GM19395 (cell line): ENCODE measurements at regions not wholly inside any gene's neighbourhood (a gene's known extent, or its start where the extent isn't known, plus 50 kb on each side); places are given as distances from the start of the nearest gene placed in this dataset.

ENCODE experiments used
- ATAC-seq: cut with Tn5 transposase; IDR thresholded peaks from one replicate; pipeline ENCODE4 v1.9.1; 2021; ENCODE audit warnings: mild to moderate bottlenecking, moderate library complexity; ENCODE audit not compliant: unreplicated experiment

- no peak for ATAC-seq
Observed at GRCh38 chr2:121120411-121120810, 164.6 kb downstream of the TFCP2L1 start.

DNA sequence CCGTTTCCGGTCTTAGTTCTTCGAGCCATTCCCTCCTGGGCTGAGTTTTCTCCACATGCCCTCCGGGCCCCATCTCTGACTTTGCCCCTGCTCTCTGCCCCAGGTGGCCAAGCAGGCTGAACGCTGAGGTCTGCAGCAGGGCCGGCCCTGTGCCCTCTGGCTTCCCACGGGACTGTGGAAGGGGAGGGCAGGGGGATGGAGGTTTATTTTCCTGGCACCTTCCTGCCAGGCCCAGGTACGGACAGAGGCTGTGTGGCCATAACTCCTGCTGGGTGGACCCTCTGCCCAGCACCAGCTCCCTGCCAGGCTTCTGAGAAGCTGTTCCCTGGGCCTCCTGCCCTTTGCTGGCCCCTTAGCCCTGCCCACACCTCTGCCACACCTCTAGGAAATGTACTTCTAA, 164.0 kb downstream of the TFCP2L1 start:
- no peak for ATAC-seq

DNA sequence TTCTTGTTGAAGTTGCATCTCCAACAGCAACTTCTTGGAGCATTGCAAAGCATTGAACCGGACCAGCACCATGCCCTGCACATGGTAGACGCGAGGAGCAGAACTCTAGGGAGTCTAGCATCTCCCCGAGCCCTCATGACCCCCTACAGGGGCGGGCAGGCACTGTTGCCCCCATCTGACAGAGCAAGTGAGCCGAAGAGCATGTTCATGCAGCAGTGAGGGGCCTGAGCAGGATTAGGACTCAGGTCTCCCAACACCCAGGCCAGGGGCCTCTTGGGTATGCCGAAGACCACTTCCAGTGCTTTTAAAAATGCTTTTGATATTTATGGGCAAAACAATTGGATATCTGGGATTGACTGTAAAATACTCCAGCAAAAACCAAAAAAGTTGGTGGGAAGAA, 163.3 kb downstream of the TFCP2L1 start:
- no peak for ATAC-seq

GRCh38 chr2:121123268-121123667, 161.7 kb downstream of the TFCP2L1 start:
- ATAC-seq: no peak

- no peak for ATAC-seq
Observed at GRCh38 chr2:121124330-121124729, 160.7 kb downstream of the TFCP2L1 start.

GRCh38 chr2:121125350-121125749, 159.7 kb downstream of the TFCP2L1 start:
- ATAC-seq: no peak

DNA sequence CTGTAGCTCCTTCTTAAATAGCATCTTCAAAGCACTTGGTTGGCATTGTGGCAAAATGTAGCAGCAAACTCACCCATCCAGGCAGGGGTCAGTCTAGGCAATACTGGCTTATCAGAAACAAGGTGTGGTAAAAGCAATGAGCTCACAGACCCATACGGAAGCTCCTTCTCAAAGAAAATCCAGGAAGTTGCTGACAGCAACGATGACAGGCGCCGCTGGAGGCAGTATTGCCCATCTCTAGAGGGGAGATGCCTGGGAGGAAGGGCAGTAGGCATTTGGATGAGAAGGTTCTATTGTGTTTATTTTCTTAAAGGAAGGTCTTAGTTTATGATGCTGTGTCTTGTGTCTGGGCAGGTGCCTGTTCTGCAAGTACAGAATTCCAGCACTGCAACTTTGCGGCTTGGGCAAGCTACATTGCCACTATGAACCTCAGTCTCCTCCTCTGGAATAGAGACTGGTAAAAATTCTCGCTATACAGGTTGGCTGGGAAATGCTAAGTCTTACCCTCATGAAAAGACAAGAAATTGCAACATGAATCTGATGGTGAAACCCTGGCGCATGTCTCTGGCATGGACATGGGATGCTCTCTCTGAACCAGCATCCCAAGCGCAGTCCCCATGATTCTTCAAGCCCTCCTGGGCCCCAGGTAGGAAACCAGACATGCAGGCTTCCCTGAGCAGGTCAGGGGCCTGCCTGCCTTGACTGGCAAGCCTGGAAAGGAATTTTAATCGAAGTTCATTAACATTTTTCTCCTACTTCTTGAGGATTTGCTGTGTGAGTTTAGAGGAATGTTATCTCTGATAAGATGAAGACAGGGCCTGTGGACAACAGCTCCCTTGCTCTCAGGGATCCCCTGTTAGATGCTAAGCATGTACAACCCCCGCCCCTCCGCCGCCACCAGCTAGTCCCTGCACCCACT, 156.0 kb downstream of the TFCP2L1 start:
- ATAC-seq: no peak

DNA sequence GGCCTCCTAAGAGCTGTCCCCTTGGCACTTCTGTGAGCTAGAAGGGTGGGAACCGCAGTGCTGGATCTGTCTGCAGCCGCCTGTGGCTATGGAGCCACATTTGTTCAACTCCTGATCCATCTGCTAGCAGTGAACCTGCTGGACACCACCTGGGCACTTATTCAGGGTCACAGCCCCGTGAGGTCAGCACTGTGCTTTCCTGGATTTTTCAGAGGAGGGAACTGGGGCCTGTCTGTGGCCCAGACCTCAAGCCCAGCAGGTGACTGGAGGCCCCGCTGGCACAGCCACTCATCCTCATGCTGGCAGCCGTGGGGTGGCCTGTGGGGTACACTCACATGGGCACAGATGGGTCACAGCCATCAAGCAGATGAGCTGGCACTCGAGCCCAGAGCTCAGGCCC, 155.3 kb downstream of the TFCP2L1 start:
- ATAC-seq: no peak

DNA sequence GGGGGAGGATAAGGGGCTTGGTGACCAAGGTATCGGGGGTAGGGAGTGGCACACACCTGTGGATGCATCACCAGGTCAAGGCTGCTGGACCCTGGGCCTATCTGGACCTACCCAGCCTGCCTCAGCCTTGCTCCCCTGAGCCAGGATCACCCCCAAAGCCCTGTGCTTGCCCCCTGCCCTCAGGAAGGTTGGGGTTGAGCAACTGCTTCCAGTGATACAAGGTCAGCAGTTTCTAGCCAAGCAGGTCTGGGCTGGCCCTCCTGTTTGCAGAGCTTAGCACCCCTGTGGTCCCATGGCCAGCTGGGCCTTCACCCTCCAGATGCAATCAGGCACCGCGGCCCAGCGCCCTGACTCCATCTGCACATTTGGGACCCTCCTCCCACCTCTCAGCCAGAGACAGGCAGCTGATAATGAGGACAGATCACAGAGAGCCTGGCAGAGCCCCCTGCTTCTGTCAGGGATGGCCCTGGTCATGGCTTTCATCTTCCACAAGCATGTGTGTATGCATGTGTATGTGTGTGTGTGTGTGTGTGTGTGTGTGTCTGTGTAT, 154.6 kb downstream of the TFCP2L1 start:
- ATAC-seq: no peak

- ATAC-seq: no peak
Observed at GRCh38 chr2:121131375-121131774, 153.6 kb downstream of the TFCP2L1 start.

DNA sequence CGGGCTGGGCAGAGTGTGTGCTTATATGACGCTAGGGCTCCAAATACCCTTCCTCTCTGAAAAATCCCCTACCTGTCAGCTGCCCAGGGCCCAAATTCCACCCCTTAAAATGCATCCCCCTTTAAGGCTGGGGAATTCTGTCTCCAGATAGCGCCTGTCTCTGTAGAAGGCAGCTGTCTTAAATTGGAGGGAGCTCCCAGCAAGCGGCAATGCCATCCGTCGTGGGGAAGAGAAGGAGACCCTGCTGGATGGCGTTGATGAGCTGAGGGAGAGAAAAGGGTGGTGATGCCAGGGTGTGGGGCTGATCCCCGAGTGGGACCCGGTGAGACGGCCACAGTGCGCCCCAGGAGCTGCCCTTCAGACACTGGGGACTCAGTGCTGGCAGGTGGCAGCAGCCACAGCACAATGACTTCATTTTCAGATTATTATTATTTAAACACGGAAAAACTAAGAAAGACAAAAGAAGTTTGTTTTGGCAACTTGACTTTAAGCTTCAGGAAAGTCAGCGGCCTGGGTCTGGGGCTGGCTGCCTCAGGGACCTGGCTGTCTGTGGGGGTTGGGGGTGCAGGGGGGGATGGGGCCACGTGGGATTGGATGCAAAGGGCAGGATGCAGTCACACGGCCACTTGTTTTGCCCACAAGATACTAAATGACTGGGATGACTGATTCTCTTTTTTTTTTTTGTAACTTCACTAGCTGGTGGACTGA, 152.8 kb downstream of the TFCP2L1 start:
- no peak for ATAC-seq

DNA sequence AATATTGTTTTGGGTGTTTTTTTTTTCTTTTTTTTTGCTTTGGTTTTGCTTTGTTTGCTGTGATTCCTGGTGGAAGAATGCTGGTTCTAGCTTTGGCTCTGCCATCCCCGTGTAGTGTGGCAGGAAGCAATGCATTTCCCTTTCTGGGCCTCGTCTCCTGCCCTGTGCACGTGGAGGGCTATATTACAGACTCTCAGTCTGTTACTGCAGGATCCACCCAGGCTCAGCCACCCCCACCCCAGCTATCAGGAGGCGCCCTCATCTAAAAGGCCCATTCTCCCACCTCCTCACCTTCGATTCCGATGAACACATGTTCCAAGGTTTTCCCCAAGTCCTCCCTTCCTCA, 152.3 kb downstream of the TFCP2L1 start:
- no peak for ATAC-seq

DNA sequence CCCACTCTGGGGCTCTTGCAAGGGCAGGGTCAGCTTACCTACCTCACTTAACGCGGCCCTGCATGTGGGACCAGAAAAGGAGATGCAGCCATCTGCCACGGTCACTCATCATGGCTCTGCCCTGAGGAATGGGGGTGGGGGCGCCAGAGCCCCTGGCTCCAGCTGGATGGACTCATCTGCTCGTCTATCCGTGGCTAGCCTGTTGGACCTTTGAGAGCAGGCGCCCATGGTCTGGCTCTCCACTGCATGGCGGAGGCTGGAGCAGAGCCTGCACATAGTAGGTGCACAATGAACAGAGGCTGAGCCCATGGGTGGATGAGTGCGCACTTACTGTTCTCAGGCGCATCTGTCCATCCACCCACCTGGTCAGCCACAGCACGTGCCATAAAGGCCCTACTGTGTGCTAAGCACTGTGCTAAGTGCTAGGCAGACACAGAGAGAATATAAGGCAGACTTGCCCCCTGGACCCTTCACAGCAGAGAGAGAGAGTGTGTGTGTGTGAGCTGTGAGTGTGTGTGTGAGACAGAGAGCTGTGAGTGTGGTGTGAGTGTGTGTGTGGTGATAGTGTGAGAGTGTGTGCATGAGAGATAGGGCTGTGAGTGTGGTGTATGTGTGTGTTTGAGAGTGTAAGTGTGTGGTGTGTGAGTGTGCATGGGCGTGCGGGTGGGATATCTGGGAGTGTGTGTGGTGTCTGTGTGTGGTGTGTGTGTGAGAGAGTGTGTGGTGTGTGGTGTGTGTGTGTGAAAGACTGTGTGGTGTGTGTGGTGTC, 151.3 kb downstream of the TFCP2L1 start:
- no peak for ATAC-seq

DNA sequence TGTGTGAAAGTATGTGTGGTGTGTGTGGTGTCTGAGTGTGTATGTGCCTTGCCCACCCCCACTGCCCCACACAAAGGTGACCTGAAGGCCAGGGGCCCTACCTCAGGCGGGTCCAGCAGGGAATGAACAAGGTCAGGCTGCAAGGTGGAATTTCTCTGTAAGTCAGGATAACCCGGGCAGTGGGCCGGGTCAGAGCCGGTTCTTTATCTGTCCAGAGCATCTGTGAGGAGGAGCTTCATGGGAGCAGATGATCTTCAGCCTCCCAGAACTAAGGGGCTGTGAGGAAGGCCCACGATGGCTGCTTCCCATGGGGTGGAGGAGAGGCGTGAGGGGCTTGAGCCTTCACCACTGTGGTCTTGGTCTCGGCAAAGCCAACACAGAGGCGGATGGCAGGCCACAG, 150.3 kb downstream of the TFCP2L1 start:
- ATAC-seq: no peak

DNA sequence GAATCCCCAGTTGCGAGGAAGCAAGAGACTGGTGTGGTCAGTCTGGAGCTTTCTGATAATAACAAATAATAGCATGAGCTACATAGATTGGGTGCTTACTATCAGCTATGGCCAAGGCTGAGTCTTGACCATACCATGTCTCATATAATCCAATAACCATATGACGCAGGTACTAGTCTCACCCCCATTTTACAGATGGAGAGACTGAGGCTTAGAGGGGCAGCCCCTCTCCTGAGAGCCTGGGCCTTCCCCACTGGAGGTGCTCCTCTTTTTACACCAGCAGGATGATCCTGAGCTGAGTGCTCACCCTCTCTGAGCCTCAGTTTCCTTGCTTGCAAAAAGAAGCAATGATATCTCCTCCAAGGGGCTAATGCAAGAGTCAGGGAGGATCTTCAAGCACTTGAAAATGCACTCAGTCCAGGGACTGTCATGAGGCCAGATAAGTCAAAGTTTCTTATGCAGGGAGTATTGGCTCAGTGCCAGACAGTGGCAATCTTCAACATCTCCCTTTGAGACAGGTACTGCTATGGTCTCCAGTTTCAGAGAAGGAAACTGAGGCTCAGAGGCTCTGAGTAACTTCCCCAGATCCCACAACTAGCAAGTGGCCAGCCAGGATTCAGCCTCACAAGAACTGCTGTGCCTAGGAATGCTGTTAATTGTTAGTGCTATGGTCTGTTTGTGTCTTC, 149.7 kb downstream of the TFCP2L1 start:
- no peak for ATAC-seq

DNA sequence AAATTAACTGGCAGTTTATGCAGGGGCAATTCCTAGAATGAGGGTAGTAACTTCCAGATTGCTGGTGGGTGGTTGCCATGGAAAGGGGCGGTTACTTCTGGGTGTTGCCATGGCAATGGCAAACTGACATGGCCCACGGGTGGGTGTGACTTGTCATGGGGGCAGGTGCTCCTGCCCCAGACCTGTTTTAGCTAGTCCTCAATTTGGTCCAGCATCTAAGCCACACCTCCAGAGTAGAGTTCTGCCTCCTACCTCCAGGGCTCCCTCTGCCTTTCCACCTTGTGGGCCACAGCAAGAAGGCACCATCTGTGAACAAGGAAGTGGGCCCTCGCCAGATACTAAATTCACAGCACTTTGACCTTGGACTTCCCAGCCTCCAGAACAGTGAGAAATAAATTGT, 148.7 kb downstream of the TFCP2L1 start:
- no peak for ATAC-seq

- ATAC-seq: no peak
Observed at GRCh38 chr2:121137571-121137970, 147.4 kb downstream of the TFCP2L1 start.

GRCh38 chr2:121140734-121141133, 144.3 kb downstream of the TFCP2L1 start:
- no peak for ATAC-seq

- no peak for ATAC-seq
Observed at GRCh38 chr2:121142452-121142851, 142.6 kb downstream of the TFCP2L1 start.

DNA sequence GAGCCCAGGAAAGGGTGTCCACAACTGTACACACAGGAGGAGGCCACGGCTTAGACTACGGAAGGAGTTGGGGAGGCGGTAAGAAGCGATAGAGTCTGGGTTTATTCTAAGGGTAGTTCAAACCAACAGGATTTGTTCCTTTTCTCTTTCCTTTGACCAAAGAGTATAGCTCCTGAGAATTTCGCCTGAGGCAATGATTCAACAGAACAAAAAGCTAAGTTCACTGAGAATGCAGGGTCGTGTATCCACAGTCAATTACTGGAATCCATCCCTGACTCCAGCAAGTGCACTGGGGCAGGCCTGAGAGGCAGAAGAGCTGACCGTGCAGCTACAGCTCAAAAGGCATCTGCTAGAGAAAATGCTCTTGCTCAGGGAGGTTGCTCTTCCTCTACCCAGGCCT, 140.9 kb downstream of the TFCP2L1 start:
- ATAC-seq: no peak

DNA sequence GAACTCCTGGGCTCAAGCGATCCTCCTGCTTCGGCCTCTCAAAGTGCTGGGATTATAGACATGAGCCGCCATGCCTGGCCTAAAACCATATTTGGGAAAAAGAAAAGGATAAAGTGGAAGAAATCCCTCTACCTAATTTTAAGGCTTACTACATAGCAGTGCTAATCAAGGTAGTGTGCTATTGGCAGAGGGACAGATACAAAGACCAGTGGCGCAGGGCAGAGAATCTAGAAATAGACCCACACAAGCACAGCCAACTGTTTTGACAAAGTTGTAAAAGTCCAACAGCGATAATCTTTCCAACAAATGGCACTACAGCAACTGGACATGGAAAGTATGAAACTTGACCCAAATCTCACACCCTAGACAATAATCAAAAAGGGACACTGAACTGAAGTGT, 138.4 kb downstream of the TFCP2L1 start:
- no peak for ATAC-seq
